Liver (tissue), 8 donors: ENCODE measurements at regions not wholly inside any gene's neighbourhood (a gene's known extent, or its start where the extent isn't known, plus 50 kb on each side); places are given as distances from the start of the nearest gene placed in this dataset.

ENCODE experiments used
- DNase-seq: peaks from one replicate; pipeline ENCODE4 v3.0.0-alpha.2; 2017; ENCODE audit warnings: low spot score
- H3K27ac ChIP-seq, 2 donors: one replicate each; pipeline ENCODE4 v1.7.0; 2013; ENCODE audit warnings: inconsistent platforms in 2 of 2, low read length in 2 of 2, control low read depth in 1 of 2, low read depth in 1 of 2, mild to moderate bottlenecking in 1 of 2
- H3K27me3 ChIP-seq, 4 donors: one replicate each; pipeline versions ENCODE4 v1.6.1 to v1.7.0; 2013; ENCODE audit warnings: low read length in 3 of 4, inconsistent platforms in 1 of 4, mild to moderate bottlenecking in 1 of 4, moderate library complexity in 1 of 4; ENCODE audit not compliant: control insufficient read depth in 4 of 4, insufficient read depth in 4 of 4
- H3K36me3 ChIP-seq, 4 donors: one replicate each; pipeline versions ENCODE4 v1.6.1 to v1.7.0; 2013; ENCODE audit warnings: low read length in 3 of 4, mild to moderate bottlenecking in 3 of 4, low read depth in 1 of 4, moderate library complexity in 1 of 4; ENCODE audit not compliant: control insufficient read depth in 4 of 4, insufficient read depth in 3 of 4
- H3K4me1 ChIP-seq, 4 donors: one replicate each; pipeline versions ENCODE4 v1.6.1 to v1.7.0; 2013; ENCODE audit warnings: low read length in 3 of 4, mild to moderate bottlenecking in 3 of 4, moderate library complexity in 1 of 4; ENCODE audit not compliant: control insufficient read depth in 4 of 4, insufficient read depth in 4 of 4
- H3K4me3 ChIP-seq, 3 donors: one replicate each; pipeline versions ENCODE4 v1.6.1 to v1.7.0; 2013; ENCODE audit warnings: low read length in 3 of 3, control low read depth in 1 of 3, low read depth in 1 of 3, mild to moderate bottlenecking in 1 of 3
- H3K9ac ChIP-seq, 2 donors: one replicate each; pipeline ENCODE4 v1.7.0; 2013; ENCODE audit warnings: low read length in 2 of 2, mild to moderate bottlenecking in 2 of 2, moderate library complexity in 2 of 2, control low read depth in 1 of 2, low read depth in 1 of 2
- H3K9me3 ChIP-seq, 4 donors: one replicate each; pipeline versions ENCODE4 v1.6.1 to v1.7.0; 2013; ENCODE audit warnings: low read length in 3 of 4; ENCODE audit not compliant: control insufficient read depth in 4 of 4
- EGR1 ChIP-seq, 2 donors: IDR thresholded peaks; 2 replicates each; pipeline ENCODE4 v1.6.1; 2016 to 2018; ENCODE audit warnings: antibody characterized with exemption in 2 of 2, low read depth in 2 of 2
- FOXA1 ChIP-seq: IDR thresholded peaks from 2 replicates; pipeline ENCODE4 v1.6.1; 2016; ENCODE audit warnings: antibody characterized with exemption
- FOXA2 ChIP-seq: IDR thresholded peaks from 2 replicates; pipeline ENCODE4 v1.6.1; 2016; ENCODE audit warnings: antibody characterized with exemption
- GABPA ChIP-seq, 2 donors: IDR thresholded peaks in 1 of 2; conservative IDR thresholded peaks in 1 of 2; 2 replicates each; pipeline ENCODE4 v1.6.1; 2016; ENCODE audit warnings: antibody characterized with exemption in 2 of 2, mild to moderate bottlenecking in 1 of 2, moderate library complexity in 1 of 2
- HNF4G ChIP-seq: IDR thresholded peaks from 2 replicates; pipeline ENCODE4 v1.6.1; 2016; ENCODE audit warnings: antibody characterized with exemption
- MAX ChIP-seq: IDR thresholded peaks from 2 replicates; pipeline ENCODE4 v1.6.1; 2016; ENCODE audit warnings: antibody characterized with exemption
- RAD21 ChIP-seq, 2 donors: IDR thresholded peaks; 2 replicates each; pipeline ENCODE4 v1.6.1; 2016; ENCODE audit warnings: antibody characterized with exemption in 2 of 2, mild to moderate bottlenecking in 2 of 2
- REST ChIP-seq: IDR thresholded peaks from 2 replicates; pipeline ENCODE4 v1.6.1; 2016; ENCODE audit warnings: antibody characterized with exemption, mild to moderate bottlenecking
- RXRA ChIP-seq, 2 donors: IDR thresholded peaks; 2 replicates each; pipeline ENCODE4 v1.6.1; 2017 to 2018; ENCODE audit warnings: antibody characterized with exemption in 2 of 2, mild to moderate bottlenecking in 1 of 2
- SP1 ChIP-seq: IDR thresholded peaks from 2 replicates; pipeline ENCODE4 v1.6.1; 2018; ENCODE audit warnings: antibody characterized with exemption, mild to moderate bottlenecking
- TAF1 ChIP-seq: conservative IDR thresholded peaks from 2 replicates; pipeline ENCODE4 v1.6.1; 2016; ENCODE audit warnings: antibody characterized with exemption, mild to moderate bottlenecking
- WGBS: extraction: QIAGEN DNeasy Blood & Tissue Kit; methylation state at CpG from one replicate; pipeline ENCODE4 v1.1.7; 2013; 5-methylcytosine and 5-hydroxymethylcytosine counted together
- TF ChIP-seq, protein P1 (sequence below): IDR thresholded peaks from 2 replicates; pipeline ENCODE4 v1.6.1; 2016; ENCODE audit warnings: antibody characterized with exemption
- TF ChIP-seq, protein P2 (sequence below): fragments of 150-350 bp; IDR thresholded peaks from 2 replicates; pipeline ENCODE4 v1.5.1; 2017; ENCODE audit warnings: improper control_type of control experiment, low read depth, low read length; ENCODE audit not compliant: missing input control
- TF ChIP-seq, protein P3 (sequence below): IDR thresholded peaks from 2 replicates; pipeline ENCODE4 v1.6.1; 2016; ENCODE audit warnings: antibody characterized with exemption
- donor health status: healthy.
- donor health status: healthy.
- donor health status: healthy.
- donor health status: healthy.
- donor health status: healthy.

GRCh38 chr18:3384664-3385563 is 65.1 kb upstream of the TGIF1 start (continued):
- peak; percentile 63 for TF ChIP-seq REST
- no peak for TF ChIP-seq TAF1
- peak; percentile 60 for TF ChIP-seq FOXA2
- TF ChIP-seq HNF4G: no peak
- TF ChIP-seq, protein P1, sequence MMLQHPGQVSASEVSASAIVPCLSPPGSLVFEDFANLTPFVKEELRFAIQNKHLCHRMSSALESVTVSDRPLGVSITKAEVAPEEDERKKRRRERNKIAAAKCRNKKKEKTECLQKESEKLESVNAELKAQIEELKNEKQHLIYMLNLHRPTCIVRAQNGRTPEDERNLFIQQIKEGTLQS: no peak
- TF ChIP-seq FOXA1: peak; percentile 17
- peak; percentile 65 for TF ChIP-seq MAX
- peak in 1 of 2 donors; percentile 42 for TF ChIP-seq GABPA (IDR thresholded peaks at IDR 0.05 in 1 of 2, conservative IDR thresholded peaks at IDR 0.05 in 1 of 2)

- no peak overlapping the region for H3K4me3 ChIP-seq
- no peak for DNase-seq
- TF ChIP-seq TAF1 (no peak), SP1 (no peak), EGR1 (IDR thresholded peaks at IDR 0.05; ENCODE audit: low read depth in 2 of 2) (no peak), RXRA (IDR thresholded peaks at IDR 0.05) (no peak), FOXA1 (no peak), RAD21 (IDR thresholded peaks at IDR 0.05) (no peak)
- TF ChIP-seq, protein P2, sequence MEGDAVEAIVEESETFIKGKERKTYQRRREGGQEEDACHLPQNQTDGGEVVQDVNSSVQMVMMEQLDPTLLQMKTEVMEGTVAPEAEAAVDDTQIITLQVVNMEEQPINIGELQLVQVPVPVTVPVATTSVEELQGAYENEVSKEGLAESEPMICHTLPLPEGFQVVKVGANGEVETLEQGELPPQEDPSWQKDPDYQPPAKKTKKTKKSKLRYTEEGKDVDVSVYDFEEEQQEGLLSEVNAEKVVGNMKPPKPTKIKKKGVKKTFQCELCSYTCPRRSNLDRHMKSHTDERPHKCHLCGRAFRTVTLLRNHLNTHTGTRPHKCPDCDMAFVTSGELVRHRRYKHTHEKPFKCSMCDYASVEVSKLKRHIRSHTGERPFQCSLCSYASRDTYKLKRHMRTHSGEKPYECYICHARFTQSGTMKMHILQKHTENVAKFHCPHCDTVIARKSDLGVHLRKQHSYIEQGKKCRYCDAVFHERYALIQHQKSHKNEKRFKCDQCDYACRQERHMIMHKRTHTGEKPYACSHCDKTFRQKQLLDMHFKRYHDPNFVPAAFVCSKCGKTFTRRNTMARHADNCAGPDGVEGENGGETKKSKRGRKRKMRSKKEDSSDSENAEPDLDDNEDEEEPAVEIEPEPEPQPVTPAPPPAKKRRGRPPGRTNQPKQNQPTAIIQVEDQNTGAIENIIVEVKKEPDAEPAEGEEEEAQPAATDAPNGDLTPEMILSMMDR: no peak
- TF ChIP-seq, protein P1: no peak
- TF ChIP-seq, protein P3, sequence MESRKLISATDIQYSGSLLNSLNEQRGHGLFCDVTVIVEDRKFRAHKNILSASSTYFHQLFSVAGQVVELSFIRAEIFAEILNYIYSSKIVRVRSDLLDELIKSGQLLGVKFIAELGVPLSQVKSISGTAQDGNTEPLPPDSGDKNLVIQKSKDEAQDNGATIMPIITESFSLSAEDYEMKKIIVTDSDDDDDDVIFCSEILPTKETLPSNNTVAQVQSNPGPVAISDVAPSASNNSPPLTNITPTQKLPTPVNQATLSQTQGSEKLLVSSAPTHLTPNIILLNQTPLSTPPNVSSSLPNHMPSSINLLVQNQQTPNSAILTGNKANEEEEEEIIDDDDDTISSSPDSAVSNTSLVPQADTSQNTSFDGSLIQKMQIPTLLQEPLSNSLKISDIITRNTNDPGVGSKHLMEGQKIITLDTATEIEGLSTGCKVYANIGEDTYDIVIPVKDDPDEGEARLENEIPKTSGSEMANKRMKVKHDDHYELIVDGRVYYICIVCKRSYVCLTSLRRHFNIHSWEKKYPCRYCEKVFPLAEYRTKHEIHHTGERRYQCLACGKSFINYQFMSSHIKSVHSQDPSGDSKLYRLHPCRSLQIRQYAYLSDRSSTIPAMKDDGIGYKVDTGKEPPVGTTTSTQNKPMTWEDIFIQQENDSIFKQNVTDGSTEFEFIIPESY: no peak
- no peaks in the 10 kb centered on the region for H3K36me3 ChIP-seq
- peaks cover 0 to 9% (median 0%) of the 10 kb centered on the region in 4 donors for H3K4me1 ChIP-seq
- H3K9me3 ChIP-seq: peaks cover 0 to 11% (median 1%) of the 10 kb centered on the region in 4 donors
- H3K27ac ChIP-seq: no peak overlapping the region
- H3K27me3 ChIP-seq: no peaks in the 10 kb centered on the region
- WGBS: 97% methylated on average over 1 of the region's 1 CpG
- no peak overlapping the region for H3K9ac ChIP-seq
Measured at GRCh38 chr18:3388323-3388722, 61.6 kb upstream of the TGIF1 start.
